WERI-Rb-1 (cell line): ENCODE measurements at regions not wholly inside any gene's neighbourhood (a gene's known extent, or its start where the extent isn't known, plus 50 kb on each side); places are given as distances from the start of the nearest gene placed in this dataset.

Experiments used
- DNase-seq: peaks from one replicate; pipeline ENCODE4 v3.0.0-alpha.2; 2020
- H3K27ac ChIP-seq: fragments of 250-450 bp; sonication (Bioruptor Pico); 2 replicates; pipeline ENCODE4 v1.5.1; 2020; ENCODE audit warnings: mild to moderate bottlenecking, moderate library complexity
- H3K27me3 ChIP-seq: fragments of 250-450 bp; sonication (Bioruptor Pico); 2 replicates; pipeline ENCODE4 v1.5.1; 2021; ENCODE audit warnings: mild to moderate bottlenecking, low read depth, moderate library complexity; ENCODE audit not compliant: insufficient read depth, severe bottlenecking
- H3K36me3 ChIP-seq: fragments of 250-450 bp; sonication (Bioruptor Pico); 2 replicates; pipeline ENCODE4 v1.5.1; 2020; ENCODE audit warnings: mild to moderate bottlenecking, moderate library complexity
- H3K4me3 ChIP-seq: 2 replicates; pipeline ENCODE4 v1.5.1; 2011; ENCODE audit warnings: low read depth, mild to moderate bottlenecking, control low read depth, low read length
- H3K9me3 ChIP-seq: fragments of 250-450 bp; sonication (Bioruptor Pico); 2 replicates; pipeline ENCODE4 v1.5.1; 2021; ENCODE audit warnings: mild to moderate bottlenecking, moderate library complexity; ENCODE audit not compliant: severe bottlenecking
- CTCF ChIP-seq: IDR thresholded peaks from 2 replicates; pipeline ENCODE4 v1.5.1; 2011; ENCODE audit warnings: low read depth, mild to moderate bottlenecking, control low read depth, inconsistent platforms, low read length

GRCh38 chr4:24168658-24169057, 278.8 kb upstream of the PPARGC1A start:
- no peak for TF ChIP-seq CTCF
- no peak overlapping the region for H3K4me3 ChIP-seq
- no peaks in the 10 kb centered on the region for H3K9me3 ChIP-seq
- H3K36me3 ChIP-seq, result no peaks in the 10 kb centered on the region
- H3K27ac ChIP-seq, result no peak overlapping the region
- no peaks in the 10 kb centered on the region for H3K27me3 ChIP-seq
- no peak for DNase-seq

- Histone ChIP-seq H3K27ac (no peak overlapping the region), H3K27me3 (no peaks in the 10 kb centered on the region), H3K9me3 (no peaks in the 10 kb centered on the region), H3K4me3 (no peak overlapping the region), H3K36me3 (no peaks in the 10 kb centered on the region)
- no peak for TF ChIP-seq CTCF
- DNase-seq, result no peak
Observed at GRCh38 chr4:24166501-24166900, 276.7 kb upstream of the PPARGC1A start.

- no peak for TF ChIP-seq CTCF
- Histone ChIP-seq H3K27me3 (no peaks in the 10 kb centered on the region), H3K36me3 (no peaks in the 10 kb centered on the region), H3K27ac (no peak overlapping the region), H3K9me3 (no peaks in the 10 kb centered on the region), H3K4me3 (no peak overlapping the region)
- DNase-seq, result no peak
Observed at GRCh38 chr4:24164797-24165196, 274.9 kb upstream of the PPARGC1A start.

- H3K36me3 ChIP-seq, result no peaks in the 10 kb centered on the region
- H3K4me3 ChIP-seq, result no peak overlapping the region
- DNase-seq, result no peak
- no peak overlapping the region for H3K27ac ChIP-seq
- H3K9me3 ChIP-seq, result no peaks in the 10 kb centered on the region
- H3K27me3 ChIP-seq, result no peaks in the 10 kb centered on the region
- no peak for TF ChIP-seq CTCF
Observed at GRCh38 chr4:24164054-24164693, 274.3 kb upstream of the PPARGC1A start.

GRCh38 chr4:24163314-24163713, 273.5 kb upstream of the PPARGC1A start:
- H3K9me3 ChIP-seq, result no peaks in the 10 kb centered on the region
- no peaks in the 10 kb centered on the region for H3K27me3 ChIP-seq
- no peak for TF ChIP-seq CTCF
- no peak overlapping the region for H3K4me3 ChIP-seq
- no peak for DNase-seq
- no peaks in the 10 kb centered on the region for H3K36me3 ChIP-seq
- H3K27ac ChIP-seq, result no peak overlapping the region

GRCh38 chr4:24160358-24160757, 270.5 kb upstream of the PPARGC1A start:
- no peaks in the 10 kb centered on the region for H3K36me3 ChIP-seq
- TF ChIP-seq CTCF, result no peak
- H3K27me3 ChIP-seq, result no peaks in the 10 kb centered on the region
- DNase-seq, result no peak
- H3K9me3 ChIP-seq, result no peaks in the 10 kb centered on the region
- H3K27ac ChIP-seq, result no peak overlapping the region
- no peak overlapping the region for H3K4me3 ChIP-seq
